Activated effector memory CD4-positive, alpha-beta T cell treated with anti-CD3 and anti-CD28 coated beads, Interleukin-2, amount 50 U/mL, for 16 hours (primary cell): ENCODE measurements at regions not wholly inside any gene's neighbourhood (a gene's known extent, or its start where the extent isn't known, plus 50 kb on each side); places are given as distances from the start of the nearest gene placed in this dataset.
"Not testable (repeated sequence)": the region's sequence is repeated elsewhere in the genome, so short reads cannot be mapped to it uniquely, and the experiment has no call there.

Experiments used
- DNase-seq: peaks from one replicate; pipeline ENCODE4 v3.0.0-alpha.2; 2020

GRCh38 chr15:69660658-69661405 lies 208.2 kb downstream of the RPLP1 start:
- no peak for DNase-seq

- no peak for DNase-seq
Observed at GRCh38 chr15:69661446-69661845, 208.8 kb downstream of the RPLP1 start.

- no peak for DNase-seq
Observed at GRCh38 chr15:69661871-69662644, 209.4 kb downstream of the RPLP1 start.

- no peak for DNase-seq
Observed at GRCh38 chr15:69662645-69663000, 210.0 kb downstream of the RPLP1 start.

- DNase-seq: no peak
Observed at GRCh38 chr15:69663441-69663840, 210.8 kb downstream of the RPLP1 start.

- DNase-seq: no peak
Observed at GRCh38 chr15:69663982-69664381, 211.4 kb downstream of the RPLP1 start.

- DNase-seq: no peak
Observed at GRCh38 chr15:69664572-69665571, 212.3 kb downstream of the RPLP1 start.

GRCh38 chr15:69665641-69666111 lies 213.1 kb downstream of the RPLP1 start:
- no peak for DNase-seq

- DNase-seq: no peak
Observed at GRCh38 chr15:69666441-69666882, 213.8 kb downstream of the RPLP1 start.

GRCh38 chr15:69666921-69667811 lies 214.5 kb downstream of the RPLP1 start:
- no peak for DNase-seq

GRCh38 chr15:69668039-69668705 lies 215.6 kb downstream of the RPLP1 start:
- no peak for DNase-seq

- no peak for DNase-seq
Observed at GRCh38 chr15:69668963-69669362, 216.3 kb downstream of the RPLP1 start.

- no peak for DNase-seq
Observed at GRCh38 chr15:69669446-69669845, 216.8 kb downstream of the RPLP1 start.

GRCh38 chr15:69673291-69673881 lies 220.8 kb downstream of the RPLP1 start:
- no peak for DNase-seq

GRCh38 chr15:69675731-69676130 lies 223.1 kb downstream of the RPLP1 start:
- DNase-seq: no peak

GRCh38 chr15:69677403-69677802 lies 224.8 kb downstream of the RPLP1 start:
- no peak for DNase-seq

- peak; percentile 74 for DNase-seq
Observed at GRCh38 chr15:69679623-69680228, 227.1 kb downstream of the RPLP1 start.

- not testable (repeated sequence) for DNase-seq
Observed at GRCh38 chr15:69684823-69685222, 232.2 kb downstream of the RPLP1 start.

- DNase-seq: no peak
Observed at GRCh38 chr15:69685512-69686452, 233.2 kb downstream of the RPLP1 start.
